Neural progenitor cell (in vitro differentiated cells): ENCODE measurements at regions not wholly inside any gene's neighbourhood (a gene's known extent, or its start where the extent isn't known, plus 50 kb on each side); places are given as distances from the start of the nearest gene placed in this dataset.

Source experiments
- DNase-seq: peaks from one replicate; pipeline ENCODE4 v3.0.0-alpha.2; 2016; ENCODE audit warnings: low spot score
- H2AFZ ChIP-seq: fragments of 200-600 bp; sonication (generic); replicated peaks from 2 replicates; pipeline ENCODE4 v1.6.1; 2016; ENCODE audit warnings: antibody characterized with exemption
- H3F3A ChIP-seq: fragments of 200-600 bp; sonication (generic); 2 replicates; pipeline ENCODE4 v1.6.1; 2016; ENCODE audit warnings: antibody characterized with exemption, low read depth
- H3K27ac ChIP-seq: fragments of 200-600 bp; sonication (generic); 2 replicates; pipeline ENCODE4 v1.5.1; 2016; ENCODE audit warnings: mild to moderate bottlenecking
- H3K27me3 ChIP-seq: fragments of 200-600 bp; sonication (generic); 2 replicates; pipeline ENCODE4 v1.6.1; 2016; ENCODE audit warnings: mild to moderate bottlenecking, moderate library complexity
- H3K36me3 ChIP-seq: fragments of 200-600 bp; sonication (generic); 2 replicates; pipeline ENCODE4 v1.5.1; 2016
- H3K4me1 ChIP-seq: fragments of 200-600 bp; sonication (generic); 2 replicates; pipeline ENCODE4 v1.6.1; 2016; ENCODE audit warnings: mixed run types
- H3K4me2 ChIP-seq: fragments of 200-600 bp; sonication (generic); 2 replicates; pipeline ENCODE4 v1.6.1; 2016
- H3K4me3 ChIP-seq: fragments of 200-600 bp; sonication (generic); 2 replicates; pipeline ENCODE4 v1.5.1; 2016
- H3K79me2 ChIP-seq: fragments of 200-600 bp; sonication (generic); 2 replicates; pipeline ENCODE4 v1.6.1; 2016; ENCODE audit warnings: low read depth
- H3K9ac ChIP-seq: fragments of 200-600 bp; sonication (generic); 2 replicates; pipeline ENCODE4 v1.6.1; 2016
- H3K9me3 ChIP-seq: fragments of 200-600 bp; sonication (generic); 2 replicates; pipeline ENCODE4 v1.5.1; 2016; ENCODE audit warnings: low read depth
- H4K20me1 ChIP-seq: fragments of 200-600 bp; sonication (generic); 2 replicates; pipeline ENCODE4 v1.6.1; 2016; ENCODE audit warnings: low read depth
- H3K27ac Mint-ChIP-seq: 3 replicates; pipeline ENCODE4 v1.8.0; 2021; ENCODE audit warnings: mixed read lengths
- H3K27me3 Mint-ChIP-seq: 2 replicates; pipeline ENCODE4 v1.8.0; 2022; ENCODE audit warnings: low read depth, mild to moderate bottlenecking, inconsistent platforms, moderate library complexity, mixed read lengths; ENCODE audit not compliant: insufficient read depth
- H3K36me3 Mint-ChIP-seq: 3 replicates; pipeline ENCODE4 v1.8.0; 2021; ENCODE audit warnings: mixed read lengths
- H3K4me1 Mint-ChIP-seq: 3 replicates; pipeline ENCODE4 v1.8.0; 2021; ENCODE audit warnings: mixed read lengths
- H3K4me3 Mint-ChIP-seq: 3 replicates; pipeline ENCODE4 v1.8.0; 2021; ENCODE audit warnings: mild to moderate bottlenecking, moderate library complexity, mixed read lengths
- H3K9me3 Mint-ChIP-seq: 3 replicates; pipeline ENCODE4 v1.8.0; 2020; ENCODE audit warnings: mixed read lengths
- EZH2 ChIP-seq: fragments of 200-600 bp; sonication (generic); IDR thresholded peaks from 2 replicates; pipeline ENCODE4 v1.6.1; 2017; ENCODE audit warnings: antibody characterized with exemption, mild to moderate bottlenecking, moderate library complexity
- EZH2phosphoT487 ChIP-seq: fragments of 200-600 bp; sonication (generic); IDR thresholded peaks from 2 replicates; pipeline ENCODE4 v1.6.1; 2017; ENCODE audit warnings: antibody characterized with exemption
- TF ChIP-seq, protein P1 (sequence below): fragments of 200-600 bp; sonication (generic); IDR thresholded peaks from 2 replicates; pipeline ENCODE4 v1.5.1; 2017; ENCODE audit warnings: antibody characterized with exemption, mild to moderate bottlenecking

GRCh38 chr5:128791312-128791711 is 174.0 kb upstream of the SLC27A6 start:
- Histone ChIP-seq H3K4me2 (no peak overlapping the region), H3K36me3 (no peaks in the 10 kb centered on the region), H3K9me3 (no peaks in the 10 kb centered on the region), H3K4me1 (peaks cover 12% of the 10 kb centered on the region), H3K27me3 (no peaks in the 10 kb centered on the region), H4K20me1 (no peaks in the 10 kb centered on the region), H3K27ac (no peak overlapping the region), H2AFZ (no peak overlapping the region), H3F3A (no peaks in the 10 kb centered on the region), H3K9ac (no peak overlapping the region), H3K79me2 (no peaks in the 10 kb centered on the region), H3K4me3 (no peak overlapping the region)
- peaks cover 2% of the 10 kb centered on the region for H3K9me3 Mint-ChIP-seq
- peaks cover 2% of the 10 kb centered on the region for H3K27me3 Mint-ChIP-seq
- H3K4me1 Mint-ChIP-seq: peaks cover 7% of the 10 kb centered on the region
- H3K27ac Mint-ChIP-seq: no peak overlapping the region
- H3K4me3 Mint-ChIP-seq: no peak overlapping the region
- TF ChIP-seq EZH2: no peak
- TF ChIP-seq EZH2phosphoT487: no peak
- TF ChIP-seq, protein P1, sequence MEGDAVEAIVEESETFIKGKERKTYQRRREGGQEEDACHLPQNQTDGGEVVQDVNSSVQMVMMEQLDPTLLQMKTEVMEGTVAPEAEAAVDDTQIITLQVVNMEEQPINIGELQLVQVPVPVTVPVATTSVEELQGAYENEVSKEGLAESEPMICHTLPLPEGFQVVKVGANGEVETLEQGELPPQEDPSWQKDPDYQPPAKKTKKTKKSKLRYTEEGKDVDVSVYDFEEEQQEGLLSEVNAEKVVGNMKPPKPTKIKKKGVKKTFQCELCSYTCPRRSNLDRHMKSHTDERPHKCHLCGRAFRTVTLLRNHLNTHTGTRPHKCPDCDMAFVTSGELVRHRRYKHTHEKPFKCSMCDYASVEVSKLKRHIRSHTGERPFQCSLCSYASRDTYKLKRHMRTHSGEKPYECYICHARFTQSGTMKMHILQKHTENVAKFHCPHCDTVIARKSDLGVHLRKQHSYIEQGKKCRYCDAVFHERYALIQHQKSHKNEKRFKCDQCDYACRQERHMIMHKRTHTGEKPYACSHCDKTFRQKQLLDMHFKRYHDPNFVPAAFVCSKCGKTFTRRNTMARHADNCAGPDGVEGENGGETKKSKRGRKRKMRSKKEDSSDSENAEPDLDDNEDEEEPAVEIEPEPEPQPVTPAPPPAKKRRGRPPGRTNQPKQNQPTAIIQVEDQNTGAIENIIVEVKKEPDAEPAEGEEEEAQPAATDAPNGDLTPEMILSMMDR: no peak
- no peaks in the 10 kb centered on the region for H3K36me3 Mint-ChIP-seq
- DNase-seq: no peak

- Mint-ChIP-seq H3K27ac (no peak overlapping the region), H3K4me3 (no peak overlapping the region), H3K36me3 (no peaks in the 10 kb centered on the region), H3K9me3 (no peaks in the 10 kb centered on the region), H3K4me1 (peaks cover 10% of the 10 kb centered on the region), H3K27me3 (no peaks in the 10 kb centered on the region)
- no peak overlapping the region for H2AFZ ChIP-seq
- no peak for TF ChIP-seq EZH2
- TF ChIP-seq, protein P1: no peak
- no peak for TF ChIP-seq EZH2phosphoT487
- DNase-seq: no peak
- no peaks in the 10 kb centered on the region for H3K27me3 ChIP-seq
- H4K20me1 ChIP-seq: no peaks in the 10 kb centered on the region
- H3K4me2 ChIP-seq: no peak overlapping the region
- H3F3A ChIP-seq: no peaks in the 10 kb centered on the region
- H3K9ac ChIP-seq: no peak overlapping the region
- H3K4me1 ChIP-seq: peaks cover 12% of the 10 kb centered on the region
- no peak overlapping the region for H3K4me3 ChIP-seq
- no peak overlapping the region for H3K27ac ChIP-seq
- no peaks in the 10 kb centered on the region for H3K9me3 ChIP-seq
- no peaks in the 10 kb centered on the region for H3K36me3 ChIP-seq
- H3K79me2 ChIP-seq: no peaks in the 10 kb centered on the region
Measured at GRCh38 chr5:128796506-128796905, 168.8 kb upstream of the SLC27A6 start.

DNA sequence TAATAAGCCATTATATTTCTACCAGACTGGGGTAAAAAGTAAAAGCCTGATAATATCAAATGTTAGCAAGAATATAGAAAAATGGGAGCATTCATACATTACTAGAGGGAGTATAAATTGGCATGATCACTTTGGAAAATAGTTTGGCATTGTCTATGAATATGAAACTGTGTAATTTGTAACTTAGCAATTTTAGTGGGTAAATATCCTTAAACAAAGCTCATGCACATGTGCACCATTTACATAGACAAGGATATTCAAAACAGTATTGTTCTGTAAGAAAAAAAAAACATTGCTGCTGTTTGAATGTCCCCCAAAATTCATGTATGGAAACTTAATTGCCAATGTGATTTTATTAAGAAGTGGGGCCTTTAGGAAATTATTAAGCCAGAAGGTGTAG is 166.4 kb upstream of the SLC27A6 start:
- Histone ChIP-seq H2AFZ (no peak overlapping the region), H3F3A (no peaks in the 10 kb centered on the region), H3K36me3 (no peaks in the 10 kb centered on the region), H4K20me1 (no peaks in the 10 kb centered on the region), H3K27me3 (no peaks in the 10 kb centered on the region), H3K79me2 (no peaks in the 10 kb centered on the region), H3K4me1 (peaks cover 5% of the 10 kb centered on the region), H3K4me3 (no peak overlapping the region), H3K9ac (no peak overlapping the region), H3K9me3 (no peaks in the 10 kb centered on the region), H3K4me2 (no peak overlapping the region), H3K27ac (no peak overlapping the region)
- TF ChIP-seq EZH2phosphoT487 (no peak), EZH2 (no peak)
- TF ChIP-seq, protein P1: no peak
- no peak overlapping the region for H3K27ac Mint-ChIP-seq
- DNase-seq: no peak
- H3K4me3 Mint-ChIP-seq: no peak overlapping the region
- H3K9me3 Mint-ChIP-seq: no peaks in the 10 kb centered on the region
- H3K4me1 Mint-ChIP-seq: peaks cover 4% of the 10 kb centered on the region
- H3K36me3 Mint-ChIP-seq: no peaks in the 10 kb centered on the region
- no peaks in the 10 kb centered on the region for H3K27me3 Mint-ChIP-seq

GRCh38 chr5:128799945-128800344 is 165.3 kb upstream of the SLC27A6 start:
- Mint-ChIP-seq H3K27ac (no peak overlapping the region), H3K9me3 (no peaks in the 10 kb centered on the region), H3K36me3 (no peaks in the 10 kb centered on the region), H3K4me1 (peaks cover 4% of the 10 kb centered on the region), H3K4me3 (no peak overlapping the region), H3K27me3 (no peaks in the 10 kb centered on the region)
- H3K79me2 ChIP-seq: no peaks in the 10 kb centered on the region
- H4K20me1 ChIP-seq: no peaks in the 10 kb centered on the region
- DNase-seq: no peak
- no peak overlapping the region for H2AFZ ChIP-seq
- no peak overlapping the region for H3K9ac ChIP-seq
- TF ChIP-seq EZH2: no peak
- TF ChIP-seq, protein P1: no peak
- TF ChIP-seq EZH2phosphoT487: no peak
- H3K36me3 ChIP-seq: no peaks in the 10 kb centered on the region
- no peak overlapping the region for H3K27ac ChIP-seq
- H3F3A ChIP-seq: no peaks in the 10 kb centered on the region
- no peaks in the 10 kb centered on the region for H3K4me1 ChIP-seq
- no peak overlapping the region for H3K4me2 ChIP-seq
- no peak overlapping the region for H3K4me3 ChIP-seq
- no peaks in the 10 kb centered on the region for H3K9me3 ChIP-seq
- H3K27me3 ChIP-seq: no peaks in the 10 kb centered on the region
